ENCODE measurements at regions not wholly inside any gene's neighbourhood (a gene's known extent, or its start where the extent isn't known, plus 50 kb on each side); places are given as distances from the start of the nearest gene placed in this dataset.

GRCh38 chr2:209145941-209146681, 277.7 kb upstream of the MAP2 start:
- 51 to 65% (median 58%) methylated on average over 7 of the region's 7 CpGs for WGBS, 3 donors
- Histone ChIP-seq H3K4me3 (no peak overlapping the region), H3K36me3 (ENCODE audit: insufficient read depth in 1 of 2, low read depth in 1 of 2) (no peaks in the 10 kb centered on the region), H3K27me3 (ENCODE audit: insufficient read depth in 3 of 3, low read length in 2 of 3) (no peaks in the 10 kb centered on the region), H3K27ac (no peak overlapping the region), H3K9me3 (no peaks in the 10 kb centered on the region), H3K4me1 (no peaks in the 10 kb centered on the region)
- intact Hi-C loops (cut with DNase I): no loop called here
- ATAC-seq (no peak), DNase-seq (no peak)
- TF ChIP-seq CTCF (IDR thresholded peaks at IDR 0.05): no peak

GRCh38 chr2:209146682-209147320, 277.0 kb upstream of the MAP2 start:
- intact Hi-C loops (cut with DNase I): no loop called here
- no peak for TF ChIP-seq CTCF (IDR thresholded peaks at IDR 0.05)

GRCh38 chr2:209147981-209148380, 275.9 kb upstream of the MAP2 start:
- intact Hi-C loops (cut with DNase I): no loop called here
- no peak overlapping the region for H3K27ac ChIP-seq
- no peak for DNase-seq
- ATAC-seq: no peak
- H3K36me3 ChIP-seq (ENCODE audit: insufficient read depth in 1 of 2, low read depth in 1 of 2): no peaks in the 10 kb centered on the region
- no peaks in the 10 kb centered on the region for H3K27me3 ChIP-seq (ENCODE audit: insufficient read depth in 3 of 3, low read length in 2 of 3)
- no peak for TF ChIP-seq CTCF (IDR thresholded peaks at IDR 0.05)
- H3K9me3 ChIP-seq: no peaks in the 10 kb centered on the region
- H3K4me3 ChIP-seq: no peak overlapping the region
- no peaks in the 10 kb centered on the region for H3K4me1 ChIP-seq

More at GRCh38 chr2:209146682-209147320, 277.0 kb upstream of the MAP2 start:
- ATAC-seq (no peak), DNase-seq (no peak)
- WGBS, 3 donors: 68 to 78% (median 74%) methylated on average over 3 of the region's 3 CpGs
- H3K9me3 ChIP-seq: no peaks in the 10 kb centered on the region
- H3K27me3 ChIP-seq (ENCODE audit: insufficient read depth in 3 of 3, low read length in 2 of 3): no peaks in the 10 kb centered on the region
- no peak overlapping the region for H3K4me3 ChIP-seq
- no peaks in the 10 kb centered on the region for H3K4me1 ChIP-seq
- H3K27ac ChIP-seq: no peak overlapping the region
- no peaks in the 10 kb centered on the region for H3K36me3 ChIP-seq (ENCODE audit: insufficient read depth in 1 of 2, low read depth in 1 of 2)

- TF ChIP-seq CTCF (IDR thresholded peaks at IDR 0.05): no peak
- no peak for ATAC-seq
- no peaks in the 10 kb centered on the region for H3K27me3 ChIP-seq (ENCODE audit: insufficient read depth in 3 of 3, low read length in 2 of 3)
- no peak overlapping the region for H3K27ac ChIP-seq
- DNase-seq: no peak
- H3K4me3 ChIP-seq: no peak overlapping the region
- WGBS, 3 donors: 62 to 66% (median 65%) methylated on average over 7 of the region's 7 CpGs
- intact Hi-C loops (cut with DNase I): no loop called here
- no peaks in the 10 kb centered on the region for H3K9me3 ChIP-seq
- H3K4me1 ChIP-seq: no peaks in the 10 kb centered on the region
- no peaks in the 10 kb centered on the region for H3K36me3 ChIP-seq (ENCODE audit: insufficient read depth in 1 of 2, low read depth in 1 of 2)
These were observed 262.9 kb upstream of the MAP2 start for GRCh38 chr2:209160800-209161588.
